ENCODE measurements at regions not wholly inside any gene's neighbourhood (a gene's known extent, or its start where the extent isn't known, plus 50 kb on each side); places are given as distances from the start of the nearest gene placed in this dataset.
"Not testable (repeated sequence)": the region's sequence is repeated elsewhere in the genome, so short reads cannot be mapped to it uniquely, and the experiment has no call there.

GRCh38 chrX:121433289-121433688, 385.9 kb downstream of the GLUD2 start:
- Mint-ChIP-seq H3K4me1 (ENCODE audit: low read depth) (no peaks in the 10 kb centered on the region), H3K27me3 (no peaks in the 10 kb centered on the region), H3K36me3 (ENCODE audit: insufficient read depth) (peaks cover 1% of the 10 kb centered on the region), H3K9me3 (ENCODE audit: low read depth) (peaks cover 21% of the 10 kb centered on the region), H3K27ac (no peak overlapping the region), H3K4me3 (ENCODE audit: low read depth) (no peak overlapping the region)
- no peak for DNase-seq (ENCODE audit: low spot score, unreplicated experiment)
- TF ChIP-seq, protein P1, sequence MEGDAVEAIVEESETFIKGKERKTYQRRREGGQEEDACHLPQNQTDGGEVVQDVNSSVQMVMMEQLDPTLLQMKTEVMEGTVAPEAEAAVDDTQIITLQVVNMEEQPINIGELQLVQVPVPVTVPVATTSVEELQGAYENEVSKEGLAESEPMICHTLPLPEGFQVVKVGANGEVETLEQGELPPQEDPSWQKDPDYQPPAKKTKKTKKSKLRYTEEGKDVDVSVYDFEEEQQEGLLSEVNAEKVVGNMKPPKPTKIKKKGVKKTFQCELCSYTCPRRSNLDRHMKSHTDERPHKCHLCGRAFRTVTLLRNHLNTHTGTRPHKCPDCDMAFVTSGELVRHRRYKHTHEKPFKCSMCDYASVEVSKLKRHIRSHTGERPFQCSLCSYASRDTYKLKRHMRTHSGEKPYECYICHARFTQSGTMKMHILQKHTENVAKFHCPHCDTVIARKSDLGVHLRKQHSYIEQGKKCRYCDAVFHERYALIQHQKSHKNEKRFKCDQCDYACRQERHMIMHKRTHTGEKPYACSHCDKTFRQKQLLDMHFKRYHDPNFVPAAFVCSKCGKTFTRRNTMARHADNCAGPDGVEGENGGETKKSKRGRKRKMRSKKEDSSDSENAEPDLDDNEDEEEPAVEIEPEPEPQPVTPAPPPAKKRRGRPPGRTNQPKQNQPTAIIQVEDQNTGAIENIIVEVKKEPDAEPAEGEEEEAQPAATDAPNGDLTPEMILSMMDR (IDR thresholded peaks at IDR 0.05; ENCODE audit: unreplicated experiment), result no peak

DNA sequence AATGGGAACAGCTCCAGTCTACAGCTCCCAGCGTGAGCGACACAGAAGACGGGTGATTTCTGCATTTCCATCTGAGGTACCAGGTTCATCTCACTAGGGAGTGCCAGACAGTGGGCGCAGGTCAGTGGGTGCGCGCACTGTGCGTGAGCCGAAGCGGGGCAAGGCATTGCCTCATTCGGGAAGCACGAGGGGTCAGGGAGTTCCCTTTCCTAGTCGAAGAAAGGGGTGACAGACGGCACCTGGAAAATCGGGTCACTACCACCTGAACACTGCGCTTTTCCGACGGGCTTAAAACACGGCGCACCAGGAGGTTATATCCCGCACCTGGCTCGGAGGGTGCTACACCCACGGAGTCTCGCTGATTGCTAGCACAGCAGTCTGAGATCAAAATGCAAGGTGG, 390.3 kb downstream of the GLUD2 start:
- H3K27me3 Mint-ChIP-seq; H3K4me3 Mint-ChIP-seq (ENCODE audit: low read depth): not testable (repeated sequence)

DNA sequence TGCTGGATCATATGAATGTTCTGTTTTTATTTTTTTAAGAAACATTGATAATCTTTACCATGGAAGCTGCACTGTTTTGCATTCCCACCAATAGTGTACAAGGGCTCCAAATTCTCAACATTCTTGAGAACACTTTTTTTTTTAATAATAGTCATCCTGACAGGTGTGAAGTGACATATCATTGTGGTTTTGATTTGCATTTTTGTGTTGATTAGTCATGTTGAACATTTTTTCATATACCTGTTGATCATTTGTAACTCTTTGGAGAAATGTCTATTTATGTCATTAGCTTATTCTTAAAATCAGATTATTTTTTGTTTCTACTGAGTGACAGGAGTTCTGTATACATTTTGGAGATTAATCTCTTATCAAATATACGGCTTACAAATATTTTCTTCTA, 408.5 kb downstream of the GLUD2 start:
- Mint-ChIP-seq H3K4me1 (ENCODE audit: low read depth) (no peaks in the 10 kb centered on the region), H3K27me3 (no peaks in the 10 kb centered on the region), H3K4me3 (ENCODE audit: low read depth) (no peak overlapping the region), H3K27ac (no peak overlapping the region), H3K36me3 (ENCODE audit: insufficient read depth) (no peaks in the 10 kb centered on the region), H3K9me3 (ENCODE audit: low read depth) (peaks cover 27% of the 10 kb centered on the region)
- no peak for DNase-seq (ENCODE audit: low spot score, unreplicated experiment)
- TF ChIP-seq, protein P1 (IDR thresholded peaks at IDR 0.05; ENCODE audit: unreplicated experiment), result no peak

More for the DNA sequence above, 390.3 kb downstream of the GLUD2 start:
- not testable (repeated sequence) for H3K4me1 Mint-ChIP-seq (ENCODE audit: low read depth); DNase-seq (ENCODE audit: low spot score, unreplicated experiment); H3K36me3 Mint-ChIP-seq (ENCODE audit: insufficient read depth); H3K27ac Mint-ChIP-seq
- H3K9me3 Mint-ChIP-seq (ENCODE audit: low read depth), result peaks cover 13% of the 10 kb centered on the region

- Mint-ChIP-seq H3K4me3 (ENCODE audit: low read depth) (no peak overlapping the region), H3K27me3 (no peaks in the 10 kb centered on the region), H3K4me1 (ENCODE audit: low read depth) (no peaks in the 10 kb centered on the region), H3K9me3 (ENCODE audit: low read depth) (peaks cover 29% of the 10 kb centered on the region), H3K36me3 (ENCODE audit: insufficient read depth) (no peaks in the 10 kb centered on the region), H3K27ac (no peak overlapping the region)
- TF ChIP-seq, protein P1 (IDR thresholded peaks at IDR 0.05; ENCODE audit: unreplicated experiment), result no peak
- no peak for DNase-seq (ENCODE audit: low spot score, unreplicated experiment)
Measured at GRCh38 chrX:121456315-121456714, 408.9 kb downstream of the GLUD2 start.

- Mint-ChIP-seq H3K27ac (no peak overlapping the region), H3K27me3 (no peaks in the 10 kb centered on the region), H3K4me1 (ENCODE audit: low read depth) (no peaks in the 10 kb centered on the region), H3K4me3 (ENCODE audit: low read depth) (no peak overlapping the region), H3K9me3 (ENCODE audit: low read depth) (peaks cover 35% of the 10 kb centered on the region), H3K36me3 (ENCODE audit: insufficient read depth) (no peaks in the 10 kb centered on the region)
- no peak for DNase-seq (ENCODE audit: low spot score, unreplicated experiment)
- TF ChIP-seq, protein P1 (IDR thresholded peaks at IDR 0.05; ENCODE audit: unreplicated experiment), result no peak
Measured at GRCh38 chrX:121457096-121457495, 409.7 kb downstream of the GLUD2 start.

DNA sequence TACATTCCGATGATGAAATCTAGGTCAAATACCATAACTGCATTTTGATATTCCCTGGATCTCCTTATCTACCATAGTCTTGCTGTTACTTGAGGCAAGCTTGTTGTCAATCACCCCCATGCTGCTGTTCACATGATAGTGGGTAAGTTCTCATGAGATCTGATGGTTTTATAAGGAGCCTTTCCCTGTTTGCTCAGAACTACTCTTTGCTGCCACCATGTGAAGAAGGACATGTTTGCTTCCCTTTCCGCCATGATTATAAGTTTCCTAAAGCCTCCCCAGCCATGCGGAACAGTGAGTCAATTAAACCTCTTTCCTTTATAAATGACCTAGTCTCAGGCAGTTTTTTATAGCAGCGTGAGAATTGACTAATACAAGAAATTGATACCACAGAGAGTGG, 432.0 kb downstream of the GLUD2 start:
- Mint-ChIP-seq H3K4me1 (ENCODE audit: low read depth) (no peaks in the 10 kb centered on the region), H3K27ac (no peak overlapping the region), H3K4me3 (ENCODE audit: low read depth) (no peak overlapping the region), H3K36me3 (ENCODE audit: insufficient read depth) (peaks cover 1% of the 10 kb centered on the region), H3K27me3 (no peaks in the 10 kb centered on the region), H3K9me3 (ENCODE audit: low read depth) (peaks cover 24% of the 10 kb centered on the region)
- TF ChIP-seq, protein P1 (IDR thresholded peaks at IDR 0.05; ENCODE audit: unreplicated experiment), result no peak
- no peak for DNase-seq (ENCODE audit: low spot score, unreplicated experiment)

Data from progenitor cell of endocrine pancreas (in vitro differentiated cells).